ENCODE measurements at regions not wholly inside any gene's neighbourhood (a gene's known extent, or its start where the extent isn't known, plus 50 kb on each side); places are given as distances from the start of the nearest gene placed in this dataset.

GRCh38 chr6:68458447-68458846 is 176.6 kb upstream of the ADGRB3 start:
- no peak overlapping the region for H3K56ac ChIP-seq (replicated peaks; ENCODE audit: insufficient read length, low read depth, low read length)
- WGBS, 2 experiments (ENCODE audit: extremely low coverage in 1 of 2, insufficient coverage in 1 of 2, insufficient read length in 1 of 2, insufficient replicate concordance in 2 of 2, low coverage in 1 of 2, low lambda C conversion rate in 2 of 2, missing lambda C conversion rate in 1 of 2) = 85% methylated on average over 3 of the region's 3 CpGs; no CpG with 5 or more reads in 1 of the 2 experiments
- FAIRE-seq (no peak), DNase-seq (ENCODE audit: low read depth in 1 of 2, low spot score in 2 of 2) (no peak)
- H3K9me3 ChIP-seq (ENCODE audit: insufficient read depth in 2 of 2, low read depth in 1 of 2, low read length in 1 of 2) = peaks cover 0 to 6% of the 10 kb centered on the region in 2 experiments; a peak in 1 of 4 replicates
- H3K27me3 ChIP-seq (replicated peaks in 1 of 4; ENCODE audit: control insufficient read depth in 3 of 4, extremely low read depth in 1 of 4, insufficient read depth in 3 of 4, low read length in 3 of 4) = no peaks in the 10 kb centered on the region
- no peak overlapping the region for H3K9ac ChIP-seq (replicated peaks in 1 of 4; ENCODE audit: extremely low read depth in 1 of 4, low read depth in 3 of 4, low read length in 3 of 4)
- no peaks in the 10 kb centered on the region for H3K79me2 ChIP-seq (ENCODE audit: control insufficient read depth in 1 of 2, insufficient read depth in 2 of 2, low read length in 2 of 2)
- no peak overlapping the region for H4K5ac ChIP-seq (ENCODE audit: insufficient read length, low read depth, low read length)
- no peak overlapping the region for H2BK20ac ChIP-seq (ENCODE audit: low read length)
- no peak overlapping the region for H3K14ac ChIP-seq (ENCODE audit: insufficient read length)
- H2AFZ ChIP-seq (ENCODE audit: low read length) = no peak overlapping the region
- no peak overlapping the region for H3K18ac ChIP-seq (ENCODE audit: extremely low read depth, low read length)
- no peak overlapping the region for H4K8ac ChIP-seq (ENCODE audit: extremely low read depth, insufficient read depth, low read length)
- no peak overlapping the region for H2BK5ac ChIP-seq (ENCODE audit: low read depth, low read length)
- no peak overlapping the region for H3K4me2 ChIP-seq (ENCODE audit: insufficient read depth in 1 of 2, low read depth in 2 of 2, low read length in 2 of 2)
- no peaks in the 10 kb centered on the region for H3K79me1 ChIP-seq (ENCODE audit: low read depth, low read length)
- ChIA-PET POLR2A (ENCODE audit: partially characterized antibody) (no interaction called here), CTCF (ENCODE audit: partially characterized antibody) (interaction anchor here (1.3 kb wide), 1 partner anchor 10 kb away, joined by 3 read pairs; no protein-coding TSS in a partner anchor)
- H3K36me3 ChIP-seq (ENCODE audit: control insufficient read depth in 2 of 4, insufficient read depth in 4 of 4, low read length in 3 of 4) = no peaks in the 10 kb centered on the region
- H3K27ac ChIP-seq (ENCODE audit: low read depth, low read length) = no peak overlapping the region
- H4K91ac ChIP-seq (replicated peaks; ENCODE audit: insufficient read length, low read length) = no peak overlapping the region
- H2BK12ac ChIP-seq (ENCODE audit: low read depth, low read length) = no peak overlapping the region
- no peaks in the 10 kb centered on the region for H3K4me1 ChIP-seq (replicated peaks in 1 of 4; ENCODE audit: control insufficient read depth in 3 of 4, insufficient read depth in 4 of 4, low read length in 3 of 4)
- no peak for TF ChIP-seq GABPA (IDR thresholded peaks at IDR 0.05; ENCODE audit: borderline replicate concordance, insufficient read depth, low read length)
- TF ChIP-seq YY1 (IDR thresholded peaks at IDR 0.05; ENCODE audit: low read depth, low read length) = no peak
- no peak for TF ChIP-seq ATF2 (IDR thresholded peaks at IDR 0.05; ENCODE audit: low read length)
- TF ChIP-seq FOSL1 (IDR thresholded peaks at IDR 0.05; ENCODE audit: insufficient read depth, low read depth, low read length) = no peak
- TF ChIP-seq ZNF274 (IDR thresholded peaks at IDR 0.05; ENCODE audit: borderline replicate concordance, extremely low read depth, low read length) = no peak
- no peak for TF ChIP-seq TBP (IDR thresholded peaks at IDR 0.05; ENCODE audit: low read depth, low read length)
- TF ChIP-seq MAX (IDR thresholded peaks at IDR 0.05) = no peak
- TF ChIP-seq TCF12 (IDR thresholded peaks at IDR 0.05; ENCODE audit: low read depth, low read length) = no peak
- no peak for TF ChIP-seq NANOG (IDR thresholded peaks at IDR 0.05; ENCODE audit: insufficient read depth, low read depth, low read length, poor library complexity, severe bottlenecking)
- no peak for TF ChIP-seq BCL11A (IDR thresholded peaks at IDR 0.05; ENCODE audit: low read depth in 2 of 2, low read length in 2 of 2)
- no peak overlapping the region for H3K4me3 ChIP-seq (ENCODE audit: extremely low read depth in 1 of 4, insufficient read depth in 2 of 4, low read depth in 3 of 4, low read length in 4 of 4)
- H4K20me1 ChIP-seq (replicated peaks in 1 of 2; ENCODE audit: control insufficient read depth in 1 of 2, insufficient read depth in 2 of 2, low read length in 2 of 2) = no peaks in the 10 kb centered on the region
- no peaks in the 10 kb centered on the region for H3K23me2 ChIP-seq (ENCODE audit: low read depth, low read length)
- H2BK15ac ChIP-seq (ENCODE audit: low read length) = no peak overlapping the region
- H2BK120ac ChIP-seq (replicated peaks; ENCODE audit: low read depth, low read length) = no peak overlapping the region
- H2AK5ac ChIP-seq (ENCODE audit: low read depth, low read length) = no peak overlapping the region
- H3K4ac ChIP-seq (replicated peaks; ENCODE audit: insufficient read length, low read depth, low read length) = no peak overlapping the region
- no peak overlapping the region for H3K23ac ChIP-seq (ENCODE audit: insufficient read length)

All from H1 (cell line).